ENCODE measurements at regions not wholly inside any gene's neighbourhood (a gene's known extent, or its start where the extent isn't known, plus 50 kb on each side); places are given as distances from the start of the nearest gene placed in this dataset.

GRCh38 chr12:42761086-42761485, 171.5 kb upstream of the PRICKLE1 start:
- Histone ChIP-seq H3K9me3 (ENCODE audit: control insufficient read depth, insufficient read depth, low read depth, low read length) (no peaks in the 10 kb centered on the region), H3K4me3 (replicated peaks in 1 of 4; ENCODE audit: control extremely low read depth in 1 of 4, insufficient read depth in 1 of 4, low read depth in 3 of 4, low read length in 4 of 4) (no peak overlapping the region), H3K9ac (ENCODE audit: insufficient read depth, low read length) (no peak overlapping the region), H4K20me1 (ENCODE audit: control insufficient read depth, extremely low read depth, insufficient read depth, low read length) (no peaks in the 10 kb centered on the region), H2AFZ (ENCODE audit: low read length) (no peak overlapping the region), H3K27ac (ENCODE audit: insufficient read depth, low read length) (no peak overlapping the region), H3K27me3 (ENCODE audit: control insufficient read depth, insufficient read depth, low read length) (no peaks in the 10 kb centered on the region), H3K36me3 (ENCODE audit: control insufficient read depth, insufficient read depth, low read length) (no peaks in the 10 kb centered on the region), H3K4me1 (ENCODE audit: control insufficient read depth, extremely low read depth, insufficient read depth, low read length) (no peaks in the 10 kb centered on the region), H3K79me2 (ENCODE audit: control insufficient read depth, insufficient read depth, low read length) (no peaks in the 10 kb centered on the region), H3K4me2 (ENCODE audit: extremely low read depth, insufficient read depth, low read length) (no peak overlapping the region)
- DNase-seq (ENCODE audit: low read depth in 2 of 2) = peak in 1 of 2 donors; percentile 35
- TF ChIP-seq CTCF (conservative IDR thresholded peaks at IDR 0.05 in 1 of 2, IDR thresholded peaks at IDR 0.05 in 1 of 2; ENCODE audit: low read depth in 1 of 2, low read length in 2 of 2) (no peak), EZH2 (IDR thresholded peaks at IDR 0.05; ENCODE audit: low read length, missing control alignments) (no peak)

GRCh38 chr12:42760550-42760949, 171.0 kb upstream of the PRICKLE1 start:
- TF ChIP-seq EZH2 (IDR thresholded peaks at IDR 0.05; ENCODE audit: low read length, missing control alignments) (no peak), CTCF (conservative IDR thresholded peaks at IDR 0.05 in 1 of 2, IDR thresholded peaks at IDR 0.05 in 1 of 2; ENCODE audit: low read depth in 1 of 2, low read length in 2 of 2) (no peak)
- H3K79me2 ChIP-seq (ENCODE audit: control insufficient read depth, insufficient read depth, low read length) = no peaks in the 10 kb centered on the region

GRCh38 chr12:42759622-42760273, 170.2 kb upstream of the PRICKLE1 start:
- Histone ChIP-seq H4K20me1 (ENCODE audit: control insufficient read depth, extremely low read depth, insufficient read depth, low read length) (no peaks in the 10 kb centered on the region), H3K79me2 (ENCODE audit: control insufficient read depth, insufficient read depth, low read length) (no peaks in the 10 kb centered on the region), H3K27ac (ENCODE audit: insufficient read depth, low read length) (no peak overlapping the region), H3K4me3 (replicated peaks in 1 of 4; ENCODE audit: control extremely low read depth in 1 of 4, insufficient read depth in 1 of 4, low read depth in 3 of 4, low read length in 4 of 4) (no peak overlapping the region), H3K27me3 (ENCODE audit: control insufficient read depth, insufficient read depth, low read length) (no peaks in the 10 kb centered on the region), H3K4me2 (ENCODE audit: extremely low read depth, insufficient read depth, low read length) (no peak overlapping the region), H3K9me3 (ENCODE audit: control insufficient read depth, insufficient read depth, low read depth, low read length) (no peaks in the 10 kb centered on the region), H3K4me1 (ENCODE audit: control insufficient read depth, extremely low read depth, insufficient read depth, low read length) (no peaks in the 10 kb centered on the region), H3K36me3 (ENCODE audit: control insufficient read depth, insufficient read depth, low read length) (no peaks in the 10 kb centered on the region), H3K9ac (ENCODE audit: insufficient read depth, low read length) (no peak overlapping the region), H2AFZ (ENCODE audit: low read length) (no peak overlapping the region)
- TF ChIP-seq CTCF (conservative IDR thresholded peaks at IDR 0.05 in 1 of 2, IDR thresholded peaks at IDR 0.05 in 1 of 2; ENCODE audit: low read depth in 1 of 2, low read length in 2 of 2) (no peak), EZH2 (IDR thresholded peaks at IDR 0.05; ENCODE audit: low read length, missing control alignments) (no peak)
- DNase-seq (ENCODE audit: low read depth in 2 of 2) = peak; percentile 75 to 76

More at GRCh38 chr12:42760550-42760949, 171.0 kb upstream of the PRICKLE1 start:
- DNase-seq (ENCODE audit: low read depth in 2 of 2) = no peak
- Histone ChIP-seq H3K36me3 (ENCODE audit: control insufficient read depth, insufficient read depth, low read length) (no peaks in the 10 kb centered on the region), H3K27me3 (ENCODE audit: control insufficient read depth, insufficient read depth, low read length) (no peaks in the 10 kb centered on the region), H3K4me1 (ENCODE audit: control insufficient read depth, extremely low read depth, insufficient read depth, low read length) (no peaks in the 10 kb centered on the region), H3K9ac (ENCODE audit: insufficient read depth, low read length) (no peak overlapping the region), H3K27ac (ENCODE audit: insufficient read depth, low read length) (no peak overlapping the region), H3K4me3 (replicated peaks in 1 of 4; ENCODE audit: control extremely low read depth in 1 of 4, insufficient read depth in 1 of 4, low read depth in 3 of 4, low read length in 4 of 4) (no peak overlapping the region), H2AFZ (ENCODE audit: low read length) (no peak overlapping the region), H3K4me2 (ENCODE audit: extremely low read depth, insufficient read depth, low read length) (no peak overlapping the region), H3K9me3 (ENCODE audit: control insufficient read depth, insufficient read depth, low read depth, low read length) (no peaks in the 10 kb centered on the region), H4K20me1 (ENCODE audit: control insufficient read depth, extremely low read depth, insufficient read depth, low read length) (no peaks in the 10 kb centered on the region)

All from fibroblast of lung (primary cell).